ENCODE measurements at regions not wholly inside any gene's neighbourhood (a gene's known extent, or its start where the extent isn't known, plus 50 kb on each side); places are given as distances from the start of the nearest gene placed in this dataset.

GRCh38 chr5:10157085-10157669, 92.5 kb downstream of the ATPSCKMT start (continued):
- no peak for TF ChIP-seq TRIM22 (IDR thresholded peaks at IDR 0.05)
- TF ChIP-seq ZNF564 (CRISPR knock-in tag; IDR thresholded peaks at IDR 0.05): no peak
- no peak for TF ChIP-seq ZNF574 (CRISPR knock-in tag; IDR thresholded peaks at IDR 0.05)
- no peak for TF ChIP-seq RBM22 (optimal IDR thresholded peaks at IDR 0.05; ENCODE audit: low read length)
- TF ChIP-seq NR0B2 (CRISPR knock-in tag; IDR thresholded peaks at IDR 0.05): no peak
- TF ChIP-seq PBX2 (CRISPR knock-in tag; IDR thresholded peaks at IDR 0.05): no peak
- no peak for TF ChIP-seq FLYWCH1 (CRISPR knock-in tag; IDR thresholded peaks at IDR 0.05)
- no peak for TF ChIP-seq ZNF354B (CRISPR knock-in tag; IDR thresholded peaks at IDR 0.05)
- no peak for TF ChIP-seq KLF12 (CRISPR knock-in tag; IDR thresholded peaks at IDR 0.05; ENCODE audit: borderline replicate concordance)
- no peak for TF ChIP-seq ZNF318 (CRISPR knock-in tag; IDR thresholded peaks at IDR 0.05)
- TF ChIP-seq ZNF580 (CRISPR knock-in tag; IDR thresholded peaks at IDR 0.05; ENCODE audit: borderline replicate concordance, low read depth): no peak
- no peak for TF ChIP-seq SMAD9 (CRISPR knock-in tag; IDR thresholded peaks at IDR 0.05)
- TF ChIP-seq ZSCAN30 (CRISPR knock-in tag; IDR thresholded peaks at IDR 0.05): no peak
- no peak for TF ChIP-seq MXD4 (CRISPR knock-in tag; IDR thresholded peaks at IDR 0.05)
- TF ChIP-seq TBX2 (CRISPR knock-in tag; IDR thresholded peaks at IDR 0.05; ENCODE audit: borderline replicate concordance): peak; percentile 50; the same call in 1 of the 2 replicates
- TF ChIP-seq CHD2 (IDR thresholded peaks at IDR 0.05; ENCODE audit: low read depth, low read length): no peak
